HG03097 (cell line): ENCODE measurements at regions not wholly inside any gene's neighbourhood (a gene's known extent, or its start where the extent isn't known, plus 50 kb on each side); places are given as distances from the start of the nearest gene placed in this dataset.
"Not testable (repeated sequence)": the region's sequence is repeated elsewhere in the genome, so short reads cannot be mapped to it uniquely, and the experiment has no call there.

Experiments used
- ATAC-seq: cut with Tn5 transposase; IDR thresholded peaks from one replicate; pipeline ENCODE4 v1.9.1; 2021; ENCODE audit not compliant: unreplicated experiment, low FRiP score

DNA sequence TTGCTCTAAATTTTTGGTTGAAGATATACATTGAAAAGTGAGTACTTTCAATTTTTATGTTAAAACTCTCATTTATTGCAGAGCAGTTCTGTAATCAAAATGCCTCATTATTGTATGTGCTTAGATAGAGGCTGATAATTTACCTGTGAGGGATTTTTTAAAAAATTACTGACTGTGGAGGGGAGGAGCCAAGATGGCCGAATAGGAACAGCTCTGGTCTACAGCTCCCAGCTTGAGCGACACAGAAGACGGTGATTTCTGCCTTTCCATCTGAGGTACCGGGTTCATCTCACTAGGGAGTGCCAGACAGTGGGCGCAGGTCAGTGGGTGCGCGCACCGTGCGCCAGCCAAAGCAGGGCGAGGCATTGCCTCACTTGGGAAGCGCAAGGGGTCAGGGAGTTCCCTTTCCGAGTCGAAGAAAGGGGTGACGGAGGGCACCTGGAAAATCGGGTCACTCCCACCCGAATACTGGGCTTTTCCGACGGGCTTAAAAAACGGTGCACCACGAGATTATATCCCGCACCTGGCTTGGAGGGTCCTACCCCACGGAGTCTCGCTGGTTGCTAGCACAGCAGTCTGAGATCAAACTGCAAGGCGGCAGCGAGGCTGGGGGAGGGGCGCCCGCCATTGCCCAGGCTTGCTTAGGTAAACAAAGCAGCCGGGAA lies 89.4 kb downstream of the DDX11 start:
- not testable (repeated sequence) for ATAC-seq

DNA sequence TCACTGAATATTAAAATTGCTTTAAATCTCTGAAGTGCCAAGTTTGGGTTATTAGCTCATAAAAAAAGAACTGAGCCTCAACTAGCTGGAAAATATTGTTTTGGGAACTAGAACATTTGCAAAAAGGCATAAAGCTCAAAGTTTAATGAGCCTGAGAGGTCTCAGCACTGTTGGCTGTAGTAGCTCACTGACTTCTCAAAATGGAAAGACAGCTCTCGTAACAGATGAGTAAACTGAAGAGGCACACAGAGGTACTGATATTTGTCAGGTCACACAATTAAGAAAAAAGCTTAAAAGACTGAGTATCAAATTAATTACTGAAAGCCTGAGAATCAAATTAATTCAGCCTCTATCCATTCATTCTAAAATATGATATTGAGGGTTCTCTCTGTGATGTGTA lies 100.6 kb downstream of the DDX11 start:
- ATAC-seq, result not testable (repeated sequence)

DNA sequence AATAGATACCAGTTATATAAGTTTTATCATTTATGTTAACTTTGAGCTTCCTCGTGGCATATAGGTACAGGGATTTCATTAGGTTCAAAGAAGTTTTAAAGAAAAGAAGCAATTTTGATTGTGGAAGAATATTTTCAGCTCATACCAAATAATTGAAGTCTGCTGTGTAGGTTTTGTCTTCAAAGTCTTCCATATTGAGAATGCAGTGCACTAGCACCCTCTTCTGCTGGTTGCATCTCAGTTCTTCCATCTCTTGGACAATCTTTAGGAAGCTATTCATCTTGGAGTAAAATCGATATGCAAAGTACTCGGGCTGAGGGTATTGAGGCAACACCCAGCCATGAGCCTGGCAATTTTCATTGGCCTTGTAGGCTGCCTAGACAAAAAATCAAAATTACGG lies 103.9 kb downstream of the DDX11 start:
- ATAC-seq, result not testable (repeated sequence)

DNA sequence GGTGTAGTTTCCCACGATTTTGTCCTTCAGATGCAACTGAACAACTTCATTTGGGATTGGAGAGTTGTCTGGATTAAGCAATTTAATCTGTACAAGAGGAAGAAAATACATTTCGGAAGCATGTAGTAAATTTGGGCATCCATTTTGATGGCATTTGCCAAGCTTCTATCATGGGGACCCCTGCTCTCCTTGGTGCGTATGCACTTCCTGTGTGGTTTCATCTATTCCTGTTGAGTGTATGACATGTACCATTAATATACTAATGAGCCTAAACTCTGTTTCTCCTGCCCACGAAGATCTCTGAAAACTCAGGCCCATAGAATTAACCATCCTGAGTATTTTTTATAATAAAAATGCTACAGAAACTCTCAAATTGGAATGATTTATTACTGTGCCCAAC lies 105.2 kb downstream of the DDX11 start:
- not testable (repeated sequence) for ATAC-seq

DNA sequence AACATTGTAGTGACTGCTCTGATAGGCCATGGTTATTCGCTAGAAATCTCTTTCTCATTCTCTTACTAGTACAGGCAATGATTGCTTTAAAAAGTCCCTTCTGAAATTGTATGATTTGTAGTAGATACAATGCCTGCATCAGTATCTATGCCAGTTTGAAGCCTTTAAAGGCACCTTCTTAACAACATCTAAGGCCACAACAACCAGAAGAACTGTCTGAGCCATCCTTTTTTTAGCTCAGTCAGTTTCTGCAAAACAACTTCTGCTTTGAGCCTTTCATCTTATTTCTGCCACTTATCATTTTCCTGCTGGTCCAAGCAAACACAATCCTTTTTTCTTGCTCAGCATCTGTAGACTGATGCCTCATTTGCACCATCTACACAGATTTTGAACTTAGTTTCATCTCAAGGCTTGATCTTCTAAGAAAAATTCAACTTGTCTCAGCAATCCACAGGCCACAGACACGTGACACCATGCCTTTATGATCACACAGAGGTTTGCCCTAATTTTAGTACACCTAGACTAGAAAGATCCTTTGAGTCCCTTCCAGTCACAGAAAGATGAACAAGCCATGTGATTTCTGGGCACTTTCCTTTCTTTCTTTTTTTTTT lies 106.1 kb downstream of the DDX11 start:
- ATAC-seq, result not testable (repeated sequence)

DNA sequence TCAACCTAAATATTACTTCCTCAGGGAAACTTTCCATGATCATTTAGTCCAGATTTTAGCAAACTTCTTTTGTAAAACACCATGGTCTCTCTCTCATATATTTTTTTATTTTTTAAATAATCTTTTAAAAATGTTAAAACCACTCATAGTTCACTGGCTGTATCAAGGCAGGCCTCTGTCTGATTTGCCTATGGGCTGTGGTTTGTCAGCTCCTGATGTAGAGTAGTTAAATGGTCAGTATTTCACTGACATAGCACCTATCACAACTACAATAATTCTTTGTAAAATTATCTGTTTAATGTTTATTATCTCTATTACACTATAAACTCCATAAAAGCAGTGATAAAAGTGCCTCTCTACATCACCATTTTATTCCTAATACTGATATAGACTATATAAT lies 108.9 kb downstream of the DDX11 start:
- ATAC-seq, result not testable (repeated sequence)

DNA sequence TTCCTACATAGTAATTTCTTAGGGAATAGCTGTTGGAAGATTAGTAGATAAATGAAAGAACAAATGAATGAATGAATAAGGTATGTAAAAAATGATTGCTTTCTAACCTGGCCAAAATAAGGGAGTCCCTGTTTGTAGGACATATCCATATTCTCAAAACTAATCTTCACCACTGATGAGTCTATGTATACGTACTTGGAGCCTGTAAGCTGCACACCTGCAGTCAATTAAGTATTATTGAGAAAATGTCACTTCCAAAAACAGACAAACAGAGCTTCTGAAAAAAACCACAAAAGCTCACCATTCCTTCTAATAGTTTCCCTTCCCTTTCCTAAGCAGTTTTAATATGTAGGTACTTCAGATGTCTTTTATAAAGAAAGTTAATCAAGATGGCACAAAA lies 109.4 kb downstream of the DDX11 start:
- ATAC-seq, result not testable (repeated sequence)

DNA sequence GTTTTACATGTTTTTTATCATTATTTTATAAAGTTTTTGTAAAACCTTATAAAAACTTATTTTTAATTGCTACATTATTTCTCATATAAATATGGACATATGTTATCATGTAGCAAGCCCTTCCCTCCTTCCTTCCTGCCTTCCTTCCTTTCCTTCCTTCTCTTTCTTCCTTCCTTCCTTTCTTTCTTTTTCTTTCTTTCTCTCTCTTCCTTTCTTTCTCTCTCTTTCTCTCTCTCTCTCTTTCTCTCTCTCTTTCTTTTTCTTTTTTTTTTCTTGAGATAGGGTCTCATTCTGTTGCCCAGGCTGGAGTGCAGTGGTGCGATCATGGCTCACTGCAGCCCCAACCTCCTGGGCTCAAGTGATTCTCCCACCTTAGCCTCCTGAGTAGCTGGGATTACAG lies 110.2 kb downstream of the DDX11 start:
- ATAC-seq, result not testable (repeated sequence)

DNA sequence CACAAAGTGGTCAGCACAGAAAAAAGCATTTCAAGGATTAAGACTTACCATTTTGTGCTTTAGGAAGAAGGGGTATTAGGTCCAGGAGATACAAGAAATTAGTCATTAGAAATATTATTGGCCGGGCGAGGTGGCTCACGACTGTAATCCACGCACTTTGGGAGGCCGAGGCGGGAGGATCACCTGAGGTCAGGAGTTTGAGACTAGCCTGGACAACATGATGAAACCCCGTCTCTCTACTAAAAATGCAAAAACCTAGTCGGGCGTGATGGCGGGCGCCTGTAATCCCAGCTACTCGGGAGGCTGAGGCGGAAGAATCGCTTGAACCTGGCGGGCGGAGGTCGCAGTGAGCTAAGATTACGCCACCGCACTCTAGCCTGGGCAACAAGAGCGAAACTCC lies 111.0 kb downstream of the DDX11 start:
- ATAC-seq, result not testable (repeated sequence)

DNA sequence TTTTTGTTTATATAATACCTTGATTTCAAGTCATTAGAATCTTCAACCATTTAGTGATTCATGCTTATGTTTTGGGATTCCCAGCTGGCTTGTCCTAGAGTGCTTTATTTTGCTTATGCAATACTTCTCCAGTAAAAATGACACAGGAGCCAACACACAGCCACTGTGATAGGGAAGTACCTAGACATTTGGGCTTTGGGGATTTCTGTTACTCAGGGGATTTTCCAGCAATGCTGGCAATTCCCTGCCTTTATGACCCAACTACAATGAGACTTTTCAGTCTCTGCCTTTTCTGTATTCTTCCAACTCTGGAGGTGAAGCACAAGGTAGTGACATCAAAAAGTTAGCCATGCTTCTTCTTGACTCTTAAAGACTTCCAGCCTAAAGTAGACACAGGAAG lies 119.0 kb downstream of the DDX11 start:
- ATAC-seq, result not testable (repeated sequence)

DNA sequence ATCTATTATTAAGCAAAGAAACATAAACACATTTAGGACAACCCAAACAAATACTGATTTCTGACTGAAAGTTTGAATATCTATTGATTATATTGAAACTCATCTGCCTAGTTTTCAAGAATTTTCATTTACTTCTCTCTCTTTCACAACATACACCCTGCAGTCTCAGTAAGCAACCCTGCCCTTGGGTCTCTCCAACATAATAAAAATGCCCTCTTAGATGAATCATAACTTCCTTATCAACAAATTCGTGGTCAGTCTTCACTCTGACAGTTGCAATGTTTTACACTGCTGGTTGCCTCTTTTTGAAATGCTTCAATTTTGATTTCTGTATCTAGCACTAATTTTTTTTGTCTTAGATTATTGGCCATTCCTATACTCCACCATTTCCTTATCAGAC lies 122.0 kb downstream of the DDX11 start:
- ATAC-seq, result not testable (repeated sequence)

DNA sequence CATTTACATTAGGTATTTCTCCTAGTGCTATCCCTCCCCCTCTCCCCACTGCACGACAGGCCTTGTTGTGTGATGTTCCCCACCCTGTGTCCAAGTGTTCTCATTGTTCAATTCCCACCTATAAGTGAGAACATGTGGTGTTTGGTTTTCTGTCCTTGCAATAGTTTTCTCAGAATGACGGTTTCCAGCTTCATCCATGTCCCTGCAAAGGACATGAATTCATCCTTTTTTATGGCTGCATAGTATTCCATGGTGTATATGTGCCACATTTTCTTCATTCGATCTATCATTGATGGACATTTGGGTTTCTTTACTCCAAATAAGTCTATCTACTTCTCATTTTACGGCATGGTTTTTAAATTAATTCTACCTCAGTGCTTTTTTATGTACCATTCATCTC lies 125.8 kb downstream of the DDX11 start:
- not testable (repeated sequence) for ATAC-seq

DNA sequence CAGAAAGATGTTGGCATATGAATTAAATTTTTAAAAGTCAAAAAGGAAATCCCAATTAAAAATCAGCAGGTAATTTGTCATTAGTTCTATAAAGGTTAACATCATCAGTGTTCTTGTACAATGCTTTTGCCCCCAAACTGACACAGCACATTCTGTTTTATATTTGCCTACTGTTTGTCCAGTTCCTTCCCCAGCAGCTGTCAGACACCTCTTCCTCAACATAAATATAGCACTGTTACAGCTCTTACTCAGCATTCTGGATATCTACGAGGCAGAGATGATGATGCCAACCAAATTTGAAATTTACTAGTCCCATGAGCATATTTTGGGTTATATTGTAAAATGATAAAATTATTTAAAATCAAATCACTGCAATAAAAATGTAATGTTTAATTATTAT lies 124.6 kb downstream of the SINHCAF start:
- no peak for ATAC-seq

DNA sequence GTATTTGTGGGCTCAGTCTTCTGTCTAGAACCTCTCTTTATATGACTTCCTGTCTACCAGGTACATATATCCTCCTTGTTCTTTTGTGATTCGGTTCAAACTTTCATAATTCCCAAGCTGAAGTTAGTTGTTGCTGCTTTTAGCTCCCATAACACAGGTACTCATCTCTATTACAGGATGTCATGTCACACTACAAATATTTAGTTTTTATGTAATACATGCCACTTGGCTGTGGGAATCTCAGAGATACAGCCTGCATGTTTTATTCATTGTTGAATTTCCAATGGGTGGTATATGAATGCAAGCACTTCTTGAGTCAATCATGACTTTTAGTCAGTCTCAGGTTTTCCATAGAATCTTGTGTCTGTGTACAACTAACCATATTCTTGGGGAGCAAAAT lies 122.7 kb downstream of the SINHCAF start:
- no peak for ATAC-seq

DNA sequence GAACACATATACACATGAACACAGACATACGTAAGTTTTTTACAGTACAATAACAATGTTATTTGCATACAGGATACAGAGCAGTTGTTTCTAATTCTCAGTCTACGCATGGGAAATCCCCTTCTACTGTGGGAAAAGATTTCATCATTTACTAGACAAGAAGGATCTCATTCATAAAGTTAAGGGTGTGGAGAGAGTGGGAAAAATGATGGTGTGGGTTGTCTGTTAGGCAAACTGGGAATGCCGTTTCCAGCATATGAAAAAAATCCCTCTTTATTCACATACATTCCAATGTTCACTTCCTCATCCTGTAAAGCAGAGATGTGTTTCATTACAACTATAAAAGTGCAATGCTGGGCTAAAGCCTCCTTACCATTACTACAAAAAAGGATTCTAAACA lies 120.9 kb downstream of the SINHCAF start:
- ATAC-seq, result peak; percentile 79

DNA sequence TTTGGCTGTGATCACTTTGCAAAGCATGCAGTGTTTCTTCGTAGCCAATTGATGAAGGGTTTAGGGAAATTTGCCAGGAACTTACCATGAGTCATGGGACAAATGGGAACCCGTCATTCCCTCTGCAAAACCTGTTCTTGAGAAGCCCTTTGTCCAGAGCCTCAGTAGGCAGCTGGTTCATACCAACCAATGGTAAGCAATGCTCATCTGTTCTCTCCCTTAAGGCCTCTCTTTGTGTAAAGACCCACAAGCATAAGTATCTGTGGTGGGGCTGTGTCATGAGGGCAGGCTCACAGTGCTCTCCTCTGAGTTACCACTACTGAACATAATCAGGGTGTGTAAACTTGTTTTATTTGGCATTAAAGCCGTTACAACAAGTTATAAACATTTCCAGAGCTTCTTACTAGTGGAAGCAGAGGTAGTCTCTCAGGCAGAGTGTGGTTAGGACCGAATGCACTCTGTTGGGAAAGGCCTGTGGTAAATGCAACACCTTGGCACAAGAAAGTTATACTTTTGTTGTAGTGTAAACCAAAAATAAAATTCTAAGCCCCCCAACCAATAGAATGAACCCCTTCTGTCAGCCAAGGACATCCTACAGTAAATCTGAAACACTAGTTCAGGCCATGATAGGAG lies 119.8 kb downstream of the SINHCAF start:
- ATAC-seq, result no peak

DNA sequence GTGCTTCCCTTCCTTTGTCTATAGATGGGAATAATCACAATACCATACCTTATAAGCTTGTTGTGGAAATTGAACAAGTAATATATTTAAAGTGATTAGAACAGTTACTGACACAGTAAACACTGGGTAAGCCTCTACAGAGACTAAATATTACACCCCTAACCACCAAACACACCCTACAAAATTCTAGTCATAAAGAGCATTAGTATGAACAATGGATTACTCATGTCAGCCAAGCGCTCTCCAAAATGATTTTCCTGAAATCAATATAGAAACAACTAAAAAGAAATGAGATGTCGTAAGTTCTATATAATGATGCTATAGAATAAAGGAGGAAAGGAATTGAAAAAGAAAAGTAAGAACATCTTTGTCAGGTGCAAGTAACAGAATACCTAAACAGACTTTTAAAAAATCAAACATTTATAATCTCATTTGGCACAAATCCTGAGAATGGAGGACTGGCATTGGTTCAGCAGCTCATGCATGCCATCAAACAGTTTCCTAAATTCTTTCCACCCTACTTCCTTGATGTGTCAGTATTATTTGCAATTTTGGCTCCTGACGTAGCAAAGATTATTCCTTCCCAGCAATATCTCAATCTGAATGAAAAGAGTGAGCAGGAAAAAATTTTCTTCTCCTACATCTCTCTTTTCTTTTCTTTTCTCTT lies 118.0 kb downstream of the SINHCAF start:
- ATAC-seq, result no peak

DNA sequence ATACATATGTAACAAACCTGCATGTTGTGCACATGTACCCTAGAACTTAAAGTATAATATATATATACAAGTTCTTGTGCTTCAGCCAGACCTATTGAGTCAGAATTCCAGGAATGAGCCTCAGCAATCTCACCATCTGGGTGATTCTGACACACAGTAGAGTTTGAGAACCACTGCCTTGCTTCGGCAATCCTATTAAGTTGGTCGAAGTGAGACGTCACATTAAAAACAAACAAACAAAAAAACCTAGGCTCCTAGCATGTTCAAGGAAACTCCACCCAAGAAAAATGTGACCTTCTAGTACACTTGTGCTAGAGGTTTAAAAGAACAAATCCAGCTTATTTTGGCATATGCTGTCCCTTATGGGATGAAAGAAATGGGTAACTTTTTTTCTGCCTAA lies 115.8 kb downstream of the SINHCAF start:
- ATAC-seq, result no peak

DNA sequence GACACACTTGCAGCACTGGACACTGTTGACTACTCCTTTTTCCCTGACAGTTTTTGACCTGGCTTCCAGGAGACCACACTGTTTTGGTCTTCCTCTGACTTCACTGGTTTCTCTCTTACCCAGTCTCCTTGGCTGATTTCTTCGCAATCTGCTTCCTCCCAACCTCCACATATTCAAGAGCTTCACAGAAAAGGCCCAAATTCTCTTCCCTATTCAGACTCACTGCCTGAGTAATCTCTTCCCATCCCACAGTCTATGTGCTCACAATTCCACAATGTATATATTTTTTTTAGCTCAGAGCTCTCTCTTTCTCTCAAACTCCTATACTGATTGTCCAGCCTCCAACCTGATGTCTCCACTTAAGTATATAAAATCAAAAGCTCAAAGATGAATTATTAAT lies 115.4 kb downstream of the SINHCAF start:
- no peak for ATAC-seq

DNA sequence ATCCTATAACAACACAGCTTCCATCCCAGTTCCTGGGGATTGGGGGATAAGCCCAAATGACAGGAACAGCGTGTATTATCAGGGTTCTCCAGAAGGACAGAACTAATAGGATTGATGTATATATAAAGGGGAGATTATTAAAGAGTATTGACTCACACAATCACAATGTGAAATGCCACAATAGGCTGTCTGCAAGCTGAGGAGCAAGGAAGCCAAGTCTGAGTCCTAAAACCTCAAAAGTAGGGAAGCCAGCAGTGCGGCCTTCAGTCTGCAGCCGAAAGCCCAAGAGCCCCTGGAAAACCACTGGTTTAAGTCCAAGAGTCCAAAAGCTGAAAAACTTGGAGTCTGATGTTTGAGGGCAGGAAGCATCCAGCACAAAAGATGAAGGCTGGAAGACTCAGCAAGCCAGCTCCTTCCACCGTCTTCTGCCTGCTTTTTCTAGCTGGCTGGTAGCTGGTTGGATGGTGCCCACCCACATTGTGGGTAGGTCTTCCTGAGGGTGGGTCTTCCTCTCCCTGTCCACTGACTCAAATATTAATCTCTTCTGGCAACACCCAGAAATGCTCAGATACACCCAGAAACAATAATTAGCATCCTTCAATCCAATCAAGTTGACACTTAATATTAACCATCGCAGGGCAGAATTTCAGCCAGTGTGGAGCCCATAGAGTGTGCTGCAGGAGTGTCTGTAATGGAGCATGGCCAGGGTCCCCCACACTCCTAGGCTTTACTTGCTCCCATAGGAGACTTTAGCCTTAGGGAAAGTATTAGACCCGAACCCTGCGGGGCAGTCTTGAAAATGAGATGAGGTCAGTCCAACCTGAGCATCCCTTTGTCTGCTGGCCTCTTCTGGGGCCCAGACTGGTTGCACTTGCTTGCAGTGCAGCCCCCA lies 111.1 kb downstream of the SINHCAF start:
- ATAC-seq, result no peak
